Dermis microvascular lymphatic vessel endothelial cell (primary cell): ENCODE measurements at regions not wholly inside any gene's neighbourhood (a gene's known extent, or its start where the extent isn't known, plus 50 kb on each side); places are given as distances from the start of the nearest gene placed in this dataset.

Source experiments
- DNase-seq, 2 donors: peaks; one replicate each; pipeline versions ENCODE4 v3.0.0 to v3.0.0-alpha.2; 2010; ENCODE audit warnings: low read depth in 2 of 2

DNA sequence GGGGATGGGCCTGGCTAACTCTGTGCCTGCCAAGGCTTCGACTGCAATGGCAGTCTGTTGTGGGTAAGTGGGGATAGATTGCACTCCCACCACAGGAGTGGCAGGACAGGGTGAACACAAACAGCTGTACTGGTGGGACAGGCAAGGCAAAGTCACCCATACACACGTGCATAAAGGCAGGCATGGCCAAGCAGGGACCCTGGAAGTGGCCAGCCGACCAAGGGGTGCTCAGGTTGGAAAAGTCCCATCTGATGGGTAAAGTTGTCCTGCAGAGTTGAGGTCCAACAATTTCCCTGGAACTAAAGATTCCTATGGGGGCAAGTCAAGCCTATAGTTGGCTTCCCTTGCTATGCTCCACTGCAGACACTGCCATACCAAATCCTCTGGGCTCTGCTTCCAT lies 1961.9 kb upstream of the ADGRL3 start:
- DNase-seq, result no peak

DNA sequence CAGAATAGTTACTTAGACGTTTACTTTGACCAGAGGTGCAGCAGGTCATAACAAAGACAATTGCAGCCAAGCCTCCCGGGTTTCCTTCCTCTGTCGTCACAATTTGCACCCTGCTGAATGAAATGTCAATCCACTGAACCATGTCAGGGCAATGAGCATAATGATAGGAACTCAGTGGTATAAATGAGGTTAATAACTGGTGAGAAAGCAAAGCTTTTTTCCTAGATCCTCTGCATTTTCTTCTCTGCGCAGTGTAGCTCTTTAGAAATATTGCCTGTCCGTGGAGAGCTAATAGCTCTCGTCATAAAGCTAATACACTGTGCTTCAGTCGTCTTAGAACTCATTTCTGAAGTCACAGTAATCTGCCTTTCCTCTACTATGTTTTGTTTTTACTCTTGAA lies 1960.1 kb upstream of the ADGRL3 start:
- DNase-seq, result no peak

DNA sequence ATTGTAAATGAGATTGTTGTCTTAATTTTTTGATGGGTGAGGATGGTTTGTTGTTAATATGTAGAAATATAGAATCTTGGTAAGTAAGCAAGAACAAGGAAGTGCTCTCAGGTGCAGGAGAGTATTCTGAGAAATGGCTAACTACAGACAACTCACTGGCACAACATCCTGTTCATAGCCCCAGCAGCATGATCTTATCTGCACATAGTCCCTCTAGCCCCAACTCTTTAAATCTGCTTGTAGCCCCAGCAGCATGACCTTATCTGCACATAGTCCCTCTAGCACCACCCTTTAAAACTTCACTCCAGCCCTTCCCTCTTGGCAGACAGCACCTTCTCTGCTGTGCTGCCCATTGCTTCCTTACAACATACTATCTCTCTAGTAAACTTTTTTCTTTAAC lies 1957.1 kb upstream of the ADGRL3 start:
- no peak for DNase-seq

DNA sequence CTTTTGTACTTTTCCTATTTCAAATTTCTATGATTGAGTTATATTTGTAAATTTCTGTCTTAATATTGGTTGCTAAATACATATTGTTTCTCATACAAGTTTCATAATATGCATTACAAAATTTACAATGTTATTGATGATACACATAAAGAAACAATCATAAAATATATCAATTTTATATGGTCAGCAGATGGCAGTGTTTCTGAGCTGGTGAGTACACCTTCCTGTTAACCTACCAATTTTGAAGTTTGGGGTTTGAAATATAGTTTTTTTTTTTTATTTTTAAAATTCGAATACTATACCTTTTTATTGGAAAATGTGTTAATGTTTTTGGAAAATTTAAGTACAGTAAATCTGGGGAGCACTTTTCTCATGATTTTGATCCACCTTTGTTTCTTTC lies 1953.1 kb upstream of the ADGRL3 start:
- no peak for DNase-seq

DNA sequence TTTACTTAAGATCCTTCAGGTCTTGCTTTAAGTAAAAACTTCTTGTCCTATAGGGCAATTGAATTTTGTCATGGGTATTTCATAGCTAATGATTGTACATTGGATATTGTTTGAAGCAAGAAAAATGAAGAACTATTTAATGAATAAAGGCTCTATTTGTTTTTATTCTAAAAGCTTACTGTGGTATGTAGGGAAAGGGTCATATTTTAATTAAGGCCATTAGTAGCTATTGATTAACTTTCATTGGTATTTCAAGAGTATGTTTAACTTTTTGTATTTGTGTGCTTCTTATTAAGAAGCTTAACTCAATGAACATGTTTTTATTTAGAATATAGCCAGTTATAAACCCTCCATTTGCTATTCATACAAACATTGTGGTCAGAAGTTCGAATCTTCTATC lies 1951.8 kb upstream of the ADGRL3 start:
- no peak for DNase-seq

DNA sequence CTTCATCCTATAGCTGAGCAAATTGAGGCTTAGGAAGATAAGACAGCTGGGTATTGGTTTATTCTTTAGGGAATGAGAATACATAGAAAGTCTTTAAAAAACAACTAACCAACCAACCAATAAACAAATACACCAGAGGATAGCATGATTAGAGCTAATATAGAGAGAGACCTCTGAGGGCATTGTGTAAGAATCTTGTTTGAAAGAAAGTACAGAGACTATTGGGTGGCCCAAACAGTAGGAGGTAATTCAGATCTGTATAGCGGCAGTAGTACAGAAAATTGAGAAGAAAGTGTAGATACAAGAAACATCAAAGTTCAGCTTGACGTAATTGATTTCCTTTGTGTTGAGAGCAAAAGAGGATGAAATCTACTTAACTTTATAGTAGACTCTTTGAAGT lies 1951.0 kb upstream of the ADGRL3 start:
- no peak for DNase-seq

DNA sequence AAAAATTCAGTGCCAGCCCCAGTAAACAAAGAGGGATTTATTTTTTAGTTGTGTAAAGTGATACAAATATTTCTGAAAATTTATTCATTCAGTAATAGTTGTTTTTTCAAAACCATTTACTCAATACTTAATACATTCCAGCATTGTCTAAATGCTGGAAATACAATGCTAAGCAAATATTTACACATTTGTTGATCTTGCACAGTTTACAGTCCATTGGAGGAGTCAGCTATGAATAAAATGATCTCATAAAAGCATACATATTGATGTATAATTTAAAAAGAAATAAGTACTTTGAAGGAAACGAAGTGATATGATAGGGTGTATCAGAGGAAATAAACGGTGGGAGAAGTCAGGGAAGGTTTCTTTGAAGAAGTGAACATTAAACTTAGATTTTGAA lies 1942.1 kb upstream of the ADGRL3 start:
- DNase-seq, result no peak

DNA sequence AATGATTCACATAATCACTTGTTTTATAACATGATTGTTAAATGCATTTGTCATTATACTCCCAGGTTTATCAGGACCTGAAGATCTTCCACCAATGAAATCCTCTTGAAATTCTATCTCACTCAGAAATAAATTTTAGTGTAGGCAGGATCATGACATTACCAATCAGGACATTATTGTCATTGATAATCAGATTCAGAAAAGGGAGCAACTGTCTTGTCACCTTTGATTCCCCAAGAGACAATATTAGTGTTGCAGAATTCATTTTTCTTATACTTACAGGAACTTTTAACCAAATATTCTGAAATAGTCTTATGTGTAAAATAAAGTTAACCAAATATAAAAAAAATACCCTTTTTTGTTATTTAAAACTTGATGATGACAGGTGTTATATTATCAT lies 1892.5 kb upstream of the ADGRL3 start:
- DNase-seq, result no peak

DNA sequence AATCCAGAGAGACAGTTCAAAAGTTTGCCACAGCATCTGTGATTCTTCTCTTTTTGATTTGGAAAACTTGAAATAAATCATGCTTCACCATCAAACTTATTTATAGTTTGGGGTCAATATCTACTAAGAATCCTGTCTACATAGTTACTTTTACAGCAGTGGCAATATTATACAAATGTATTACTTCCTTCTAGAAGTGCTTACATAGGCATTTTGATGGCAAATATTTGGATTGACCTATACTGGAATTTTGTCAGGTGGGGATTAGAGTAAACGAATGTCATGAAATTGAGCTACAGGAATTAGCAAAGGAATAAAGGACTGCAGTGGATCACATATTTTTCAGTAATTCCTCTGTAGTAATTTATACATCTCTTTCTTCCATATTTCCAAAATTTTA lies 1885.5 kb upstream of the ADGRL3 start:
- no peak for DNase-seq

DNA sequence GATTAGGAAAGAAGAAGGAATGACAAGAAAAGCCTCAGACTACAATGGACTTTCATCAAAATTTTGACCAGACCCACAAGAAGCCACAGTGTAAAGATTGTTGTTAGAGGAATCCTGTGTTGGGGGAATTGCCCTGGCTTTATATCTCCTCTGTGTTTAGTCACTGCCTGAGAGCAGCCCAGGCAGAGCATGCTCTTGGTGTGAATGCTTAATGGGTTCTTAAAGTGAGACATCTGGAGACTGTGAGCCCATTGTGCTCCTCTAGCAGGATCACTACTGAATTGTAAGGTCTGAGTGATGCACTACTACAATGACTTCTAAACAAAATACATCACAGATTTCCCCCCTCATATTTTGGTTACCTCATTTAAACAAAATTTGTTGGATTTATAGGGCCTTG lies 1860.5 kb upstream of the ADGRL3 start:
- DNase-seq, result no peak

DNA sequence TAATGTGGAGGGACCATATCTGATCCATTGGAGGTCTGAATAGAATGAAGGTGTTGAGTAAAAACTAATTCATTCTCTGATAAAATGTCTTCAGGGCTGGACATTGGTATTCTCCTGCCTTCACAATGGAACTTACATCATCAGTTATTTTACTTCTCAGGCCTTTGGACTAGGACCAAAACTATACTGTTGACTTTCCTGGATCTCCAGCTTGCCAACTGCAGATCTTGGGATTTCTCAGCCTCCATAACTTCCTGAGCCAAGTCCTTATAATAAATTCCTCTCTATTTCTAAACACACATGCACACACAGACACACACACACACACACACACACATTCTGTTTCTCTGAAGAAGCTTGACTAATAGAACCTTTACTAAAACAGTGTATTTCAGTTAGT lies 1858.6 kb upstream of the ADGRL3 start:
- no peak for DNase-seq

DNA sequence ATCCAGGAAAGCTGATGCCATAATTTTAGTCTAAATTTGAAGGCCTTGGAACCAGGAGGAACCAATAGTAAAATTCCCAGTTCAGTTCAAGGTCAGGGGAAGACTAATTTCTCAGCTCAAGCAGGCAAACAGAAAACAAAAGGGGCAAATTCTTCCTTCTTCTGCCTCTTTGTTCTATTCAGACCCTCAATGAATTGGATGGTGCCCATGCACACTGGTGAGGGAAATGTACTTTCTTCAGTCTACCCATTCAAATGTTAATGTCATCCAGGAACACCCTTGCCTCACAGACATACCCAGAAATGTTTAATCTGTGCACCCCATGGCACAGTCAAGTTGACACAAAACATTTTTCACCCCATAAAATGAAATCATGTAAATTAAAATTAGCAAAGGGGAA lies 1851.2 kb upstream of the ADGRL3 start:
- DNase-seq, result no peak

DNA sequence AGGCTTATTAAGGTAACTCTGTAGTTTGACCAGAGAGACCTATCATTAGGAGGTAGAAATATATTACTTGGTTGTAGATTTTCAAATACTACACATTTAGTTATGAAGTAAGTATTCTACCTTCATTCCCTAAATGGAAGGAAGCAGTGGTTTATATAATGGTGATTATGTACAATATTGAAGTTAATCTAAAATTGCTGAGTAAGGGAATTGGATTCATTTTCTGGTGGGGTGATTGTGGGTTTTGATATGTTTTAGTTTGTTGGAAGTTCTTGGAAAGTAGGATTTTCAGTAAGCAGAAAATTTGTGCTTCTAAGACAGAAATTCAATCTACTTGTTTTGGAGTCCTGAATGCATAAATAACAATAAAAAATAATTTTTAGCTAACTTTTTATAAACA lies 1830.9 kb upstream of the ADGRL3 start:
- DNase-seq, result no peak

DNA sequence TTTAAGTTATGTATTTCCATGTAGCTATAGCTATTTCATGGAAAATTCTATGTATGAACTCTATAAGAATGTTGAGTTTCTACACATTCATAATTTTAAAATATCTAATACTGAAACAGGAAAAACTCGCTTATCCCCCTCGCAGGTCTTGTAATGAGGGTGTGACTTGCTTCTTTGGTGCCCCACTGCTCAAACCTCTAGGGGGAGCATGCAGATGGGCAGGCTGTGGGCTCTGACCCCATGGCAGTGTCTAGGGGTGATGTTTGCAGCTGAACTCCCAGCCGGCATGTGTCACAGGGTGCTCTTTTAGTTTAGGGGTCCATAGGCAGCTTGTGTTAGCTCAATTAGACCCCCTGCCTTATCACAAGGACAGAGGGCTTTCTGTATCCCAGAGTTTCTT lies 1825.7 kb upstream of the ADGRL3 start:
- DNase-seq, result no peak

DNA sequence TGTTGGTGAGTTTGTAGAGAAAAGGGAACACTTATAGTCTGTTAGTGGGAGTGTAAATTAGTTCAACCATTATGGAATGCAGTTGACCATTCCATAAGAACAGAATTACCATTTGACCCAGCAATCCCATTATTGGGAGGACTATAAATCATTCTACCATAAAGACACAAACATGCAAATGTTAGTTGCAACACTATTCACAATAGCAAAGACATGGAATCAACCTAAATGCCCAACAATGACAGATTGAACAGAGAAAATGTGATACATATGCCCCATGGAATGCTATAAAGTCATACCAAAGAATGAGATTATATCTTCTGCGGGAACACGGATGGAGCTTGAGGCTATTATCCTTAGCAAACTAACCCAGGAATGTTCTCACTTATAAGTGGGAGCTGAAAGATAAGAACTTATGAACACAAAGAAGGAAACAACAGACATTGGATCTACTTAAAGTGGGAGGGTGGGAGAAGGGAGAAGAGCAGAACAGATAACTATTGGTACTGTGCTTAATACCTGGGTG lies 1819.2 kb upstream of the ADGRL3 start:
- DNase-seq, result no peak

DNA sequence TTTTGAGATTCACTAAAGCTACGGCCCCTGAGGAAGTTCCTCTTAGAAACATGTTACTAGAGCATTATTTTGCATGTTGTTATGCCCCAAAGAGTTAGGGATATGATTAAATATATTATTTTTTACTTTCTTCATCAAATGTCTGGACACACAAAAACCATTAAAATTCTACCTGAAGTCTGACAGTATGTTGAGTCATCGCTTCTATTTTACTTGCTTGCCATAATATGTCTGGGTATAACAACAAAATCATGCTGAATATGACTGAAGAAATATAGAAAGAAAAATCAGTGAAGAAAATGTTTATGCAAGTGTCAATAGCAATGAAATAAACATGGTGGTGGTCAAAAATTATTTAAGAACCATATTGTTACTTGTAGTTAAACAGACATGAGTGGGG lies 1818.5 kb upstream of the ADGRL3 start:
- DNase-seq, result no peak

DNA sequence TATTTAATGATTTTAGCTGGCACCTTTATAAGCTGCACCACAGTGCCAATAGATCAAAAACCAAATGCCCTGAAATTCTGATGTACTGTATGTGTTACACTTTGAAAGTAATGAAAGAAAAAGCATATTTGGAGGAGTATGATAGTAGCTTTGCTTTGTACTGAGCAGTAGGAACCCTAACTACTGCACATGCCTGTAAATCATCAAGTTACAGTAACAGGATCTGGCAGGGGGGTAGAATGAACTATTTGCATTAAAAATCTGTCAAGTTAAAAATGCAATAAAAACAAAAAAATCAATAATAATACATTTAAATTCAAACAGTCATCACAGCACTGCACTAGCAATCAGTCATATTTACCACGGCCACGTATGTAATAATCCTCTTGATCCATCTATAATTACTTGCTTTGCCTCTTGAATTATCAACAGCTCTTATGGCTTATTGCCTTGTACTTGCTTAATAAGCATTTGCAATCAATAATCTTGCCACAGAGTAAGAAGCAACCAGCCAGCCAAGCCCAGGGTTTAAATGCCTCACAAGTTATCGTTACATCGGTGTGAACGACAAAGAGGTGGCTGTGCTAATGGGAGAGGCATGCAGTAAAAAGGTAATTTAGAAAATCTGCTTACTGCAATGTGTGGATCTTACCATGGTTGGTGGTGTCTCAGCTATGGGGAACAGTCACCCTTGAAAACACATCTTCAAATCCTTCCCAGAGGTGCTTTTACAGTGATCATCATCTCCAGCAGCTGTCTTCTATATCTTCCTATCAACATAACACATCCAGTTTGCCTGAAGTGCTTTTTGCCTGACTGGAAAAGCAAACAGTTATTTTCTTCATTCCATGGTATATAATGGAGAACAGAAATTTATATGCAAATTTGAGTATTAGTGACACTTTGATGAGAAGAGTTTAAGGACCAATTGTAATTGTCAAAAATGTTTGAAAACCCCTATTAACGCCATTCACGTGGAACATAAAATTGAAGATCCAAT lies 1812.1 kb upstream of the ADGRL3 start:
- no peak for DNase-seq

DNA sequence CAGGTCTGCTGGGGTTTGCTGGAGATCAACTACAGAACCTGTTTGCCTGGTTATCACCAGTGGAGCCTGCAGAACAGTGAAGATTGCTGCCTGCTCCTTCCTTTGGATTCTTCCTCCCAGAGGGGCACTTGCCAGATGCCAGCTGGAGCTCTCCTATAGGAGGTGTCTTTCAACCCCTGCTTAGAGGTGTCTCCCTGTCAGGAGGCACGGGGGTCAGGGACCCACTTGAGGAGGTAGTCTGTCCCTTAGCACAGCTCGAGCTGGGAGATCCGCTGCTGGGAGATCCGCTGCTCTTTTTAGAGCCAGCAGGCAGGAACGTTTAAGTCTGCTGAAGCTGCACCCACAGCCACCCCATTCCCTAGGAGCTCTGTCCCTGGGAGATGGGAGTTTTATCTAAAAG lies 1806.3 kb upstream of the ADGRL3 start:
- no peak for DNase-seq

DNA sequence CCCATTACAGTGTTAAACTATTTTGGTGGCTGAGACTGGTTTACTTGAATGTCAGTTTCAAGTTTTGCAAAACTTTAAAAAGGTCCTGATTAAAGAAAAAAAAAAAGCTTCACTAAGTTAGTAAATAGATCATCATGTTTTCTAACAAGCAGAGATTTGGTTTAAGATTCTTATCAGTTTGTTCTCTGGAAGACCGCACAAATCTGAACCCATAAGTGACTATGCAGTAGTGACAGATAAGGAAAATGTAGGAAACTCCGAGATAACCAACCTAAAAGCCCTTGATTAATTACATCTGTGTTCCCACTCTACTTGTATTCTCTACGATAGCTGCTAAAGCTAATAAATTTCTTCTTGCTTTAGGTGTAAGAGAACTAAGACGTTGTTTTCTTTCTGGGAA lies 1799.8 kb upstream of the ADGRL3 start:
- DNase-seq, result no peak

DNA sequence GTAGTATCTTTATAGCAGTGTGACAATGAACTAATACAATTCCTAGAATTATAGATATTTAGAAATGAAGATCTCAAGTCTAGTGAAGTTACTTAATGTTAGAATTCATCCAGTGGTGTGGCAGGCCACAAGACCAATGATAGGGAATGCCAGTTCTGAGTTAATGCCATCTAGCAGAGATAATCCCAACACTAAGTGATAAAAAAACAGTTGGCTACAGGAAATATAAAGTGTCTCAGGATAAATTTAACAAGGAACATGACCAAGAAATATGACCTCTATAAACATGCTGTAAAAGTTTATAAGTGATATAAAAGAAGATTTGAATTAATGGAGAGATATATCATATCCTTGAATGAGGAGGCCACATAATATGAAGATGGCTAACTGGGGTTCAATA lies 1790.5 kb upstream of the ADGRL3 start:
- DNase-seq, result no peak

DNA sequence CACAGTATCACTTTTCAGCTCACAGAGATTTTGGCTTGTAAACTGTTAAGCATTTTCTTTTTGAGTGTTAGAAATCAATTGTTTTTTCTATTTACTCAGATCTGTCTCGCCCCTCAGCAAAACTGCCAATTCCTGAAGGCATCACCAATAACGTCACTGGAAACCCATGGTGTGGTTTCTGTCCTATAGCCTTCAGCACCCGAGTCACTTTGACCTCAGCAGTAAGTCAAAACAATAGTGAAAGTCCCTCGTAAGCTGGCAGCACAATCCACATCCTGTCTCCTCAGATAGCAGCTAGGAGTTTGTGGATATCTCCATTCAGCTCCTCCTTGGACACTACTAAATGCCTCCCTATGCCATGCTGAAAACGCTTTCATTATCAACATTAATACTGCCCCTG lies 1787.4 kb upstream of the ADGRL3 start:
- no peak for DNase-seq

DNA sequence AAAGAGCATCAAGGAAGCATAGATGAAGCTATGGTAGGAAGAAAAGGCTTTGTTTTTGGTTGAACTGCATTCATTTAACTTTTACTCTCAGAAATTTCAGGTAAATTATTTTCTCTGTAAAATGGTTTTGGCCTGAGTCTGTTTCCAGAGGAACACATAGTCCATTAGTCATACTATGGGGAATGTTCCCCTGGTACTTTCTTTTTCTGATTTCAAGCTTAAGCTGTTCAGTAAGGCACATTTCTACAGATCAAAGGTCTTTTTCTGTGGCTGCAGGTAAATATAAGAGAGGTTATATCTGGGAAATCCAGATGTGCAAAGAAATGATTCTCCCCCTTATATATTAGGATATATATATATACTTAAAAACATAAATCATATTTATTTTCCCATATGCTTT lies 1744.4 kb upstream of the ADGRL3 start:
- DNase-seq, result no peak

DNA sequence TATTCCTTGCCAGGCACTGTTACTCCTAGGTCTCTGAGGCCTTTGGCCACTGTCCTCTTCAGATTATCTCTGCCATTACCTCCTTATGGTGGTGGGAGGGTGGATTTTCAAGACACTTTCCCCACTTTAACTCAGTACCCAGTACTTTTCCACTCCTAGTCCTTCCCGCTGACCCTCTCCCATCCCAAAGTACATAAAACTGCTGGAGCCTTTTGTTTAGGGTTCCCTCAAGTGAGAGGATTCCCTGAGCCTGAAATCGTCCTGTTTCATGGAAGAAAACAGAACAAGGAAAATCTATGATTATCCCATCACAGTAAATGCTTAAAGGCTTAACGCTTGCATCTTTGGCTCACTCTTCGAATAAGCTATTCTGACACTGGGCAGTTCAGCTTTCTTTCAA lies 1742.5 kb upstream of the ADGRL3 start:
- DNase-seq, result no peak
